HPDE6-E6E7 (cell line): ENCODE measurements at regions not wholly inside any gene's neighbourhood (a gene's known extent, or its start where the extent isn't known, plus 50 kb on each side); places are given as distances from the start of the nearest gene placed in this dataset.
"Not testable (repeated sequence)": the region's sequence is repeated elsewhere in the genome, so short reads cannot be mapped to it uniquely, and the experiment has no call there.

Experiments
- DNase-seq: peaks from one replicate; pipeline ENCODE4 v3.0.0; 2011; ENCODE audit warnings: missing footprints; ENCODE audit errors: extremely low spot score

DNA sequence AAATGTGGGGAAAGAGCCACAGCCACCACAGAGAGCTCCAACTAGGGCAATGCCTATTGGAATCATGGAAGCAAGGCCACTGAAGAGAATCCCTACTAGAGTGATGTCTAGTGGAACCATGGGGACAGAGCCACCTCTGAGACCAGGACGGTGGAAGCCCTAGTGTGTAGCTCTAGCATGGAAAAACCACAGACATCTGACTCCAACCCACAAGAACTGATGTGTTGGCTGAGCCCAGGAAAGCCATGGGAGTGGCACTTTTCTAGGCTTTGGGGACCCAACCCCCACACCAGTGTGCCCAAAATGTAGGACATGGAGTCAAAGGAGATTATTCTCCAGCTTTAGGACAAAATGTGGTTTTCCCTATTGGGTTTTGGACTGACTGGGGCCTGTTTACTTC lies 721.9 kb downstream of the BRINP1 start:
- no peak for DNase-seq

DNA sequence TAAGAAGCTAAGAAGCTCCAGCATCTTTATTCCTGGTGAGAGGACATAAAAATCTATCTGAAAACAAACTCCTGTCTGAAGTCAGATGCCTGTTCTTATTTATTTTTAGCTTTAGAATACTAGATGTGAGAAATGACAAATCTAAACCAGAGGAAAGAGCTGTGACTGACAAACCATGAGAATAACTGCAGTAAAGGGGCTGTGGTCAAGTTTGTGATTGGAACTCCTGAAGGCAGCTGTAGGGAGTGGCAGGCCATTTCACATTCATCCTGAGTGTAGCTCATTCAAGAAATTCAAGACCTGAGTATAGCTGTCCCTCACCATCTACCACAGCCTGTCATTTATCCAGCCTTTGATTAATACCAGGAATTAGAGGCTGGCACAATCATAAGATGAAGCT lies 718.8 kb downstream of the BRINP1 start:
- no peak for DNase-seq

DNA sequence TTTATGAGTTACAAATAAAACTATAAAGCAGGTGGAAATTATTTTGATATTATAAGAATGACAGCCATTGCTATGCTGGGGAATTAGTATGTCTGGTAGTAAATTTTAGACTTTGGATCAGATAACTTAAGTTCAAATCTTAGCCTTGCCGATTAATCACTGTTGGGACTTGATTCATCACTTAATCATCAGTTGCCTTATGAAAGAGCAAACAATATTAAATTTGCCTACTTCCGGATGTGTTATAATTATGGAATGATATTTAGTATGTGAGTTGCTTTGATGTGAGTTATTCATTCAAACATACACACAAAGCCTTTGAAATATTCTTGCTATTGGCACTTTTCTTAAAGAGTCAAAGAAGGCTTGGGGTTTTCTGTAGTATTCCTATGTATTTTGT lies 717.7 kb downstream of the BRINP1 start:
- DNase-seq, result no peak

DNA sequence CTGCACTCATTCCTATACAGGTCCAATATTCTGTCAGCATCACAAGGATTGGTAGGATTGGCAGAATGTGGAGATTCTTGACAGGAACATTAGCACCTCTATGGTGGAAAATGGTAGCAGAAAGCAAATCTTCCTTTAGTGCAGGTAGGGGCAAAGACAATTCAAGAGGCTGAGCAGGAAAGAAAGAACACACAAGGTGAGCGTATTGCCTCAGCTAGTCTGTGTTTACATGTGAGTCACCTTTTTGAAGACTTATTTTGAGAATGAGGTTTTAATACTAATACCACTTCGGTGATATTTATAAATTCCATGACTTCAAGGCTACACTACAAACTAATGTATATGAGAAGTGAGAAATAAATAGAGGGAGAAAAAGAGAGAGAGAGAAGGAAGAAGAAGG lies 717.0 kb downstream of the BRINP1 start:
- no peak for DNase-seq

- DNase-seq, result peak; percentile 45
Observed at GRCh38 chr9:118652912-118653311, 716.3 kb downstream of the BRINP1 start.

DNA sequence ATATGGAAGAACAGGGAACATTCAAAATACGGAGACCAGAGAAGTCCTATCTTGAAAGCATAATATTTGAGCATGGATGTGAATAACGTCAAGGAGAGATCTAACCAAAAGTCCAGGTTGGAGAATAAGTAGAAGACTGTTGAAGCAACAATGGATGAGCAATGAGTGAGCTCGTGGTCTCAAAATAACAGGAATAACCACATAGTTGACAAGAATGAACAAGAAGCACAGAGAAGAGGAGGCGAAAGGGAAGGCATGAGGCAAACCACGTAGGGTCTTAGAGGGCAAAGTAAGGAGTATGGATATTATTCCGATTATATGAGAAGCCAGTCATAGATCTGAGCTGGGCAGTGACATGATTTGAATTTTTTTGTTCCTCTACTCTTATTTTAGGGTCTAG lies 710.2 kb downstream of the BRINP1 start:
- no peak for DNase-seq

GRCh38 chr9:118665226-118665919 lies 703.9 kb downstream of the BRINP1 start:
- DNase-seq, result no peak

GRCh38 chr9:118670011-118670953 lies 699.0 kb downstream of the BRINP1 start:
- DNase-seq, result no peak

- no peak for DNase-seq
Observed at GRCh38 chr9:118674942-118675341, 694.3 kb downstream of the BRINP1 start.

DNA sequence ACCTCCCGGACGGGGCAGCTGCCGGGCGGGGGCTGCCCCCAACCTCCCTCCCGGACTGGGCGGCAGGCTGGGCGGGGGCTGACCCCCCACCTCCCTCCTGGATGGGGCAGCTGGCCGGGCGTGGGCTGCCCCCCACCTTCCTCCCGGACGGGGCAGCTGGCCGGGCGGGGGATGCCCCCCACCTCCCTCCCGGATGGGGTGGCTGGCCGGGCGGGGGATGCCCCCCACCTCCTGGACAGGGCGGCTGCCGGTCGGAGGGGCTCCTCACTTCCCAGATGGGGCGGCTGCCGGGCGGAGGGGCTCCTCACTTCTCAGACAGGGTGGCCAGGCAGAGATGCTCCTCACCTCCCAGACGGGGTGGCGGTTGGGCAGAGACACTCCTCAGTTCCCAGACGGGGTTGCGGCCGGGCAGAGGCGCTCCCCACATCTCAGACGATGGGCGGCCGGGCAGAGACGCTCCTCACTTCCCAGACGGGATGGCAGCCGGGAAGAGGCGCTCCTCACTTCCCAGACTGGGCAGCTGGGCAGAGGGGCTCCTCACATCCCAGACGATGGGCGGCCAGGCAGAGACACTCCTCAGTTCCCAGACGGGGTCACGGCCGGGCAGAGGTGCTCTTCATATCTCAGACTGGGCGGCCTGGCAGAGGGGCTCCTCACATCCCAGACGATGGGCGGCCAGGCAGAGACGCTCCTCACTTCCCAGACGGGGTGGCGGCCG lies 691.1 kb downstream of the BRINP1 start:
- DNase-seq, result not testable (repeated sequence)

DNA sequence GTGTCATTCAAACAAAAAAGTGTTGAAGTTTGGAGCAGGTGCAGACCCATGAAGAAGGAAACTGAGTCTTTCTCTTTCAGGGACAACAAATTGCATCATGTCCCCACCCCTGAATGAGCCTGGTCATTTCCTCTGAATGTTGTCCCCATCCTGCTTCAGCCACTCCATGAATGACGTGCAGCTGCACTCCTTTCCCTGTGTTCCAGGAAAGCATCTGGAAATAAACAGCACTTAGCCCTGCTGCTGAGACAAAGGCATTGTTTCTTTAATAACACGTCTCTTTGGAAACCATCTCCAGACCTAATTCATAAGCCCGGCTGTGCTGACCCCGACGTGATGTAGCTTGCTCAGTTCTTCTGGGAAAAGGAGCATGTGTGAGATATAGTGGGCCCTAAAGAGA lies 682.3 kb downstream of the BRINP1 start:
- no peak for DNase-seq

GRCh38 chr9:118689280-118689679 lies 680.0 kb downstream of the BRINP1 start:
- no peak for DNase-seq

- DNase-seq, result no peak
Observed at GRCh38 chr9:118692613-118693012, 676.6 kb downstream of the BRINP1 start.

GRCh38 chr9:118693645-118694044 lies 675.6 kb downstream of the BRINP1 start:
- DNase-seq, result no peak

- DNase-seq, result not testable (repeated sequence)
Observed at GRCh38 chr9:118695249-118695648, 674.0 kb downstream of the BRINP1 start.

GRCh38 chr9:118701985-118702384 lies 667.2 kb downstream of the BRINP1 start:
- no peak for DNase-seq

- no peak for DNase-seq
Observed at GRCh38 chr9:118711843-118712242, 657.4 kb downstream of the BRINP1 start.

GRCh38 chr9:118721276-118721675 lies 648.0 kb downstream of the BRINP1 start:
- no peak for DNase-seq

DNA sequence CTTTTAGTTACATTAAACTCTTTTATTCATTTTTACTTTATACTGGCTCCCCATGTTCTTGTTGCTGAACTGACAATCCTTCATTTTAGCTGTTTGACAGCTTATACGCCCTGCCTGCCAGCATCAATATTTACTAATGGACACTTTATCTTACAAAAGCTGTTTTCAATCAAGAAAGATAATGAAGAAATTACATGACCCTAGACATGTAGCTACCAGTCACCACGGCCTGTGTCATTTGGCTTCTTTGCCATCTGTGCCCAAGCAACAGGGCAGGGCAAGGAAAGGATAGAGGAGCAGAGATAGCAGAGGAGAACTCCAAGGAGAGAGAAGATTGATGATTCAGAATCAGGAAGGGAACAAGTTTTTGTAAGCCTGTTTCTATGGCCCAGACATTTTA lies 647.3 kb downstream of the BRINP1 start:
- DNase-seq, result no peak

DNA sequence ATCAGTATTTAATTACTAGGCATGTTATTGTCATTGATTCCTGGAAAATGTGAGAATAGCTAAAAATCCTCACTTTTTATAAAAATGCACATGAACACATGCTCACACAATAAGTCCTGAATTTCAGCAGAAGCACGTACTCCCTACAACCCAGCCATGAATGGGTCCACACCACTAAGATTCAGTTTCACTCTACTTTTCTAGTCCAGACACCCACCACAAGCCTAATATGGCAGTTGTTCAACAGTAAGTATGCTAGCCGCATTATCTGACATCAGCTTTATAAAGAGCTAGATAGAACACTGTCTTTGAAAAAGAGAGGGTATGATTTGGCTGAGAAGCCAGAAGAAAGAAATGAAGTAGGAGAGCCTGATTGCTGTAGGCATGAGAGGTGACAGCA lies 639.3 kb downstream of the BRINP1 start:
- no peak for DNase-seq

- DNase-seq, result no peak
Observed at GRCh38 chr9:118732998-118733397, 636.2 kb downstream of the BRINP1 start.

- DNase-seq, result no peak
Observed at GRCh38 chr9:118734696-118735095, 634.5 kb downstream of the BRINP1 start.
